HG02840 (cell line): ENCODE measurements at regions not wholly inside any gene's neighbourhood (a gene's known extent, or its start where the extent isn't known, plus 50 kb on each side); places are given as distances from the start of the nearest gene placed in this dataset.
"Not testable (repeated sequence)": the region's sequence is repeated elsewhere in the genome, so short reads cannot be mapped to it uniquely, and the experiment has no call there.

ENCODE experiments used
- ATAC-seq: cut with Tn5 transposase; IDR thresholded peaks from one replicate; pipeline ENCODE4 v1.9.1; 2021; ENCODE audit warnings: mild to moderate bottlenecking, moderate library complexity, moderate number of reproducible peaks; ENCODE audit not compliant: unreplicated experiment, low FRiP score

- ATAC-seq, result no peak
Observed at GRCh38 chr3:8327739-8328138, 173.9 kb upstream of the LMCD1 start.

- ATAC-seq, result no peak
Observed at GRCh38 chr3:8328967-8329366, 172.7 kb upstream of the LMCD1 start.

- ATAC-seq, result no peak
Observed at GRCh38 chr3:8329598-8329997, 172.0 kb upstream of the LMCD1 start.

GRCh38 chr3:8336456-8336855 lies 165.2 kb upstream of the LMCD1 start:
- ATAC-seq, result no peak

- no peak for ATAC-seq
Observed at GRCh38 chr3:8338424-8338823, 163.2 kb upstream of the LMCD1 start.

GRCh38 chr3:8341821-8342247 lies 159.8 kb upstream of the LMCD1 start:
- no peak for ATAC-seq

- no peak for ATAC-seq
Observed at GRCh38 chr3:8343058-8343457, 158.6 kb upstream of the LMCD1 start.

- no peak for ATAC-seq
Observed at GRCh38 chr3:8345398-8345797, 156.2 kb upstream of the LMCD1 start.

GRCh38 chr3:8348076-8348475 lies 153.5 kb upstream of the LMCD1 start:
- ATAC-seq, result no peak

- ATAC-seq, result no peak
Observed at GRCh38 chr3:8352475-8352874, 149.1 kb upstream of the LMCD1 start.

- ATAC-seq, result no peak
Observed at GRCh38 chr3:8353364-8353763, 148.3 kb upstream of the LMCD1 start.

GRCh38 chr3:8355346-8355745 lies 146.3 kb upstream of the LMCD1 start:
- no peak for ATAC-seq

- not testable (repeated sequence) for ATAC-seq
Observed at GRCh38 chr3:8356066-8356465, 145.6 kb upstream of the LMCD1 start.

GRCh38 chr3:8357859-8358258 lies 143.8 kb upstream of the LMCD1 start:
- ATAC-seq, result no peak

GRCh38 chr3:8359133-8359532 lies 142.5 kb upstream of the LMCD1 start:
- ATAC-seq, result no peak

- no peak for ATAC-seq
Observed at GRCh38 chr3:8363200-8363599, 138.4 kb upstream of the LMCD1 start.

GRCh38 chr3:8365541-8365940 lies 136.1 kb upstream of the LMCD1 start:
- no peak for ATAC-seq

- no peak for ATAC-seq
Observed at GRCh38 chr3:8366219-8366810, 135.3 kb upstream of the LMCD1 start.

GRCh38 chr3:8368598-8368997 lies 133.0 kb upstream of the LMCD1 start:
- ATAC-seq, result no peak

- ATAC-seq, result no peak
Observed at GRCh38 chr3:8369638-8370037, 132.0 kb upstream of the LMCD1 start.

- no peak for ATAC-seq
Observed at GRCh38 chr3:8371085-8371551, 130.5 kb upstream of the LMCD1 start.

GRCh38 chr3:8371960-8372463 lies 129.6 kb upstream of the LMCD1 start:
- ATAC-seq, result no peak
